Activated CD4-positive, alpha-beta T cell treated with anti-CD3 and anti-CD28 coated beads, Interleukin-2, amount 10 ng/mL, durations not matched to agents 7 days and 5 days (primary cell): ENCODE measurements at regions not wholly inside any gene's neighbourhood (a gene's known extent, or its start where the extent isn't known, plus 50 kb on each side); places are given as distances from the start of the nearest gene placed in this dataset.

ENCODE experiments used
- CTCF ChIA-PET: fragments of 350-600 bp; sonication (Branson Sonifier 250); formaldehyde crosslinking; loops from one replicate; lab custom pipeline; 2021; ENCODE audit warnings: antibody characterized with exemption; lab: Charles Lee
- POLR2A ChIA-PET: fragments of 350-600 bp; sonication (Branson Sonifier 250); formaldehyde crosslinking; loops from one replicate; lab custom pipeline; 2021; ENCODE audit warnings: antibody characterized with exemption; lab: Charles Lee
- DNase-seq: peaks from one replicate; pipeline ENCODE4 v3.0.0-alpha.2; 2020
- H3K27ac Mint-ChIP-seq: one replicate; pipeline ENCODE4 v1.8.0; 2021; ENCODE audit warnings: mild to moderate bottlenecking, moderate library complexity, mixed read lengths
- H3K27me3 Mint-ChIP-seq: one replicate; pipeline ENCODE4 v1.8.0; 2021; ENCODE audit warnings: mixed read lengths
- H3K36me3 Mint-ChIP-seq: one replicate; pipeline ENCODE4 v1.8.0; 2021; ENCODE audit warnings: low read depth, mixed read lengths
- H3K4me1 Mint-ChIP-seq: one replicate; pipeline ENCODE4 v1.8.0; 2021; ENCODE audit warnings: mixed read lengths
- H3K4me3 Mint-ChIP-seq: one replicate; pipeline ENCODE4 v1.8.0; 2021; ENCODE audit warnings: mild to moderate bottlenecking, moderate library complexity, mixed read lengths
- H3K9me3 Mint-ChIP-seq: one replicate; pipeline ENCODE4 v1.8.0; 2021; ENCODE audit warnings: mixed read lengths

- ChIA-PET CTCF (no interaction called here), POLR2A (no interaction called here)
- Mint-ChIP-seq H3K4me1 (peaks cover 21% of the 10 kb centered on the region), H3K36me3 (peaks cover 1% of the 10 kb centered on the region), H3K27ac (no peak overlapping the region), H3K4me3 (no peak overlapping the region), H3K9me3 (no peaks in the 10 kb centered on the region), H3K27me3 (peaks cover 17% of the 10 kb centered on the region)
- DNase-seq, result no peak
Observed at GRCh38 chr11:109972939-109973338, 120.3 kb upstream of the ZC3H12C start.

GRCh38 chr11:109973486-109973885, 119.7 kb upstream of the ZC3H12C start:
- ChIA-PET POLR2A (interaction anchor here (0.6 kb wide), 1 partner anchor 1543 kb away, joined by 3 read pairs; no protein-coding TSS in a partner anchor), CTCF (no interaction called here)
- Mint-ChIP-seq H3K4me1 (peaks cover 21% of the 10 kb centered on the region), H3K36me3 (peaks cover 1% of the 10 kb centered on the region), H3K27ac (no peak overlapping the region), H3K27me3 (peaks cover 16% of the 10 kb centered on the region), H3K4me3 (no peak overlapping the region), H3K9me3 (no peaks in the 10 kb centered on the region)
- DNase-seq, result no peak

GRCh38 chr11:109974523-109974922, 118.7 kb upstream of the ZC3H12C start:
- Mint-ChIP-seq H3K27me3 (peaks cover 15% of the 10 kb centered on the region), H3K36me3 (no peaks in the 10 kb centered on the region), H3K27ac (no peak overlapping the region), H3K9me3 (no peaks in the 10 kb centered on the region), H3K4me1 (peaks cover 21% of the 10 kb centered on the region), H3K4me3 (no peak overlapping the region)
- no peak for DNase-seq
- POLR2A ChIA-PET, result no interaction called here
- CTCF ChIA-PET, result no interaction called here

- CTCF ChIA-PET, result no interaction called here
- H3K4me1 Mint-ChIP-seq, result peaks cover 6% of the 10 kb centered on the region
- POLR2A ChIA-PET, result no interaction called here
- DNase-seq, result no peak
- peaks cover 24% of the 10 kb centered on the region for H3K27me3 Mint-ChIP-seq
- H3K4me3 Mint-ChIP-seq, result no peak overlapping the region
- peaks cover 4% of the 10 kb centered on the region for H3K36me3 Mint-ChIP-seq
- peaks cover 3% of the 10 kb centered on the region for H3K9me3 Mint-ChIP-seq
- no peak overlapping the region for H3K27ac Mint-ChIP-seq
Observed at GRCh38 chr11:109978895-109979294, 114.3 kb upstream of the ZC3H12C start.

- Mint-ChIP-seq H3K9me3 (peaks cover 9% of the 10 kb centered on the region), H3K36me3 (peaks cover 7% of the 10 kb centered on the region), H3K4me3 (no peak overlapping the region), H3K4me1 (peaks cover 23% of the 10 kb centered on the region), H3K27ac (no peak overlapping the region), H3K27me3 (peaks cover 16% of the 10 kb centered on the region)
- ChIA-PET POLR2A (no interaction called here), CTCF (no interaction called here)
- no peak for DNase-seq
Observed at GRCh38 chr11:109981031-109981636, 112.1 kb upstream of the ZC3H12C start.

GRCh38 chr11:109983358-109983757, 109.8 kb upstream of the ZC3H12C start:
- no peak overlapping the region for H3K27ac Mint-ChIP-seq
- peaks cover 15% of the 10 kb centered on the region for H3K9me3 Mint-ChIP-seq
- H3K4me1 Mint-ChIP-seq, result peaks cover 24% of the 10 kb centered on the region
- H3K27me3 Mint-ChIP-seq, result peaks cover 19% of the 10 kb centered on the region
- peaks cover 8% of the 10 kb centered on the region for H3K36me3 Mint-ChIP-seq
- POLR2A ChIA-PET, result no interaction called here
- DNase-seq, result no peak
- H3K4me3 Mint-ChIP-seq, result no peak overlapping the region
- CTCF ChIA-PET, result interaction anchor here (0.6 kb wide), 1 partner anchor 1171 kb away, joined by 3 read pairs; no protein-coding TSS in a partner anchor

- Mint-ChIP-seq H3K4me1 (peaks cover 24% of the 10 kb centered on the region), H3K36me3 (peaks cover 8% of the 10 kb centered on the region), H3K9me3 (peaks cover 15% of the 10 kb centered on the region), H3K27ac (peak overlapping the region; percentile 70), H3K4me3 (no peak overlapping the region), H3K27me3 (peaks cover 19% of the 10 kb centered on the region)
- DNase-seq, result no peak
- ChIA-PET CTCF (interaction anchor here (0.9 kb wide), 1 partner anchor 15 kb away, joined by 4 read pairs; no protein-coding TSS in a partner anchor), POLR2A (no interaction called here)
Observed at GRCh38 chr11:109984634-109985289, 108.4 kb upstream of the ZC3H12C start.

GRCh38 chr11:109986488-109986887, 106.7 kb upstream of the ZC3H12C start:
- CTCF ChIA-PET, result no interaction called here
- Mint-ChIP-seq H3K9me3 (peaks cover 15% of the 10 kb centered on the region), H3K36me3 (peaks cover 8% of the 10 kb centered on the region), H3K27ac (no peak overlapping the region), H3K4me1 (peaks cover 24% of the 10 kb centered on the region), H3K27me3 (peaks cover 13% of the 10 kb centered on the region), H3K4me3 (no peak overlapping the region)
- DNase-seq, result no peak
- POLR2A ChIA-PET, result no interaction called here

GRCh38 chr11:109991835-109992234, 101.4 kb upstream of the ZC3H12C start:
- H3K27me3 Mint-ChIP-seq, result peaks cover 10% of the 10 kb centered on the region
- no peak overlapping the region for H3K27ac Mint-ChIP-seq
- DNase-seq, result no peak
- ChIA-PET POLR2A (no interaction called here), CTCF (interaction anchor here (1.0 kb wide), 1 partner anchor 28 kb away, joined by 3 read pairs; no protein-coding TSS in a partner anchor)
- H3K4me1 Mint-ChIP-seq, result no peaks in the 10 kb centered on the region
- H3K36me3 Mint-ChIP-seq, result no peaks in the 10 kb centered on the region
- no peak overlapping the region for H3K4me3 Mint-ChIP-seq
- H3K9me3 Mint-ChIP-seq, result no peaks in the 10 kb centered on the region

GRCh38 chr11:109993786-109994185, 99.4 kb upstream of the ZC3H12C start:
- POLR2A ChIA-PET, result no interaction called here
- Mint-ChIP-seq H3K9me3 (no peaks in the 10 kb centered on the region), H3K27me3 (peaks cover 11% of the 10 kb centered on the region)

GRCh38 chr11:109994907-109995306, 98.3 kb upstream of the ZC3H12C start:
- Mint-ChIP-seq H3K4me3 (no peak overlapping the region), H3K27ac (no peak overlapping the region), H3K27me3 (peaks cover 13% of the 10 kb centered on the region), H3K9me3 (no peaks in the 10 kb centered on the region), H3K4me1 (no peaks in the 10 kb centered on the region), H3K36me3 (no peaks in the 10 kb centered on the region)
- ChIA-PET CTCF (no interaction called here), POLR2A (no interaction called here)
- DNase-seq, result no peak

More at GRCh38 chr11:109993786-109994185, 99.4 kb upstream of the ZC3H12C start:
- CTCF ChIA-PET, result interaction anchor here (0.6 kb wide), 1 partner anchor 1873 kb away, joined by 3 read pairs; no protein-coding TSS in a partner anchor
- DNase-seq, result no peak
- no peak overlapping the region for H3K4me3 Mint-ChIP-seq
- H3K27ac Mint-ChIP-seq, result no peak overlapping the region
- H3K4me1 Mint-ChIP-seq, result no peaks in the 10 kb centered on the region
- H3K36me3 Mint-ChIP-seq, result no peaks in the 10 kb centered on the region

GRCh38 chr11:109996060-109996459, 97.1 kb upstream of the ZC3H12C start:
- CTCF ChIA-PET, result no interaction called here
- H3K4me1 Mint-ChIP-seq, result no peaks in the 10 kb centered on the region
- peaks cover 11% of the 10 kb centered on the region for H3K27me3 Mint-ChIP-seq
- H3K9me3 Mint-ChIP-seq, result no peaks in the 10 kb centered on the region
- no peaks in the 10 kb centered on the region for H3K36me3 Mint-ChIP-seq
- H3K27ac Mint-ChIP-seq, result no peak overlapping the region
- DNase-seq, result no peak
- H3K4me3 Mint-ChIP-seq, result no peak overlapping the region
- POLR2A ChIA-PET, result no interaction called here

- Mint-ChIP-seq H3K27me3 (peaks cover 4% of the 10 kb centered on the region), H3K4me1 (no peaks in the 10 kb centered on the region), H3K9me3 (no peaks in the 10 kb centered on the region), H3K36me3 (no peaks in the 10 kb centered on the region), H3K27ac (no peak overlapping the region), H3K4me3 (no peak overlapping the region)
- POLR2A ChIA-PET, result no interaction called here
- CTCF ChIA-PET, result interaction anchor here (1.3 kb wide), 1 partner anchor 10 kb away, joined by 3 read pairs; no protein-coding TSS in a partner anchor
- no peak for DNase-seq
Observed at GRCh38 chr11:109998921-109999320, 94.3 kb upstream of the ZC3H12C start.
